Vagina (tissue), 2 donors: ENCODE measurements at regions not wholly inside any gene's neighbourhood (a gene's known extent, or its start where the extent isn't known, plus 50 kb on each side); places are given as distances from the start of the nearest gene placed in this dataset.

Experiments used
- DNase-seq, 2 donors: peaks; one replicate each; pipeline ENCODE4 v3.0.0-alpha.2; 2017; ENCODE audit errors: extremely low spot score in 2 of 2
- H3K27ac ChIP-seq: fragments of 200-600 bp; sonication (generic); one replicate; pipeline ENCODE4 v1.5.1; 2019
- H3K27me3 ChIP-seq: fragments of 200-600 bp; sonication (generic); one replicate; pipeline ENCODE4 v1.5.1; 2019
- H3K36me3 ChIP-seq, 2 donors: fragments of 200-600 bp; sonication (generic); one replicate each; pipeline ENCODE4 v1.5.1; 2017 to 2019
- H3K4me1 ChIP-seq: fragments of 200-600 bp; sonication (generic); one replicate; pipeline ENCODE4 v1.5.1; 2019
- H3K4me3 ChIP-seq, 2 donors: fragments of 200-600 bp; sonication (generic); 1 replicate in 1 of 2; 2 replicates in 1 of 2; pipeline ENCODE4 v1.5.1; 2016 to 2019
- H3K9me3 ChIP-seq: fragments of 200-600 bp; sonication (generic); one replicate; pipeline ENCODE4 v1.5.1; 2019
- POLR2A ChIP-seq, 2 donors: fragments of 450-650 bp; IDR thresholded peaks; one replicate each; pipeline ENCODE4 v1.6.1; 2017; ENCODE audit warnings: antibody characterized with exemption in 2 of 2, mild to moderate bottlenecking in 2 of 2, moderate library complexity in 2 of 2
- POLR2AphosphoS5 ChIP-seq, 2 donors: sonication (generic); formaldehyde crosslinking; IDR thresholded peaks; one replicate each; pipeline ENCODE4 v1.9.0; 2017; ENCODE audit warnings: antibody characterized with exemption in 2 of 2, mild to moderate bottlenecking in 2 of 2, low read depth in 1 of 2; ENCODE audit not compliant: insufficient read depth in 1 of 2
- intact Hi-C: fragments of 100-400 bp; cut with DNase I; formaldehyde crosslinking; loops from one replicate; pipeline ENCODE4 v1.15.1; 2023
- TF ChIP-seq, protein P1 (sequence below), 3 experiments: fragments of 450-650 bp in 2 of 3; fragments of 200-600 bp in 1 of 3; sonication (generic) in 1 of 3; IDR thresholded peaks; one replicate each; pipeline ENCODE4 v1.5.1; 2017 to 2019; ENCODE audit warnings: antibody characterized with exemption in 3 of 3, mild to moderate bottlenecking in 2 of 3, moderate library complexity in 2 of 3

DNA sequence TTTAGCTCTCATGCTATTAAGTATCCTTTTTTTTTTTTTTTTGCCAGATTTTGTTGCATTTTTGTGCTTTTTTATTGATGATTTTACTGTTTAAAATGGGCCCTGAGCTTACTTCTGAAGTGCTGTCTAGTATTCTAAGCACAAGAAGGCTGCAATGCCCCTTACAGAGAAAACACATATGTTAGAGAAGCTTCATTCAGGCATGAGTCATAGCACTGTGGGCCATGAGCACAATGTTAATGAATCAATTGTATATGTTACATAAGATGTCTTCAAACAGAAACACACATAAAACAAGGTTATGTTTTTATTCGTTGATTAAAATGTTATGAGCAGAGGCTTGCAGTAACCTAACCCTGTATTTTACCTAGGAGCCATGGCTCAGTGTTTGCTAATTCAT, 117.8 kb upstream of the C11orf87 start:
- no peak for DNase-seq
- Histone ChIP-seq H3K27ac (no peak overlapping the region), H3K4me1 (no peaks in the 10 kb centered on the region), H3K36me3 (no peaks in the 10 kb centered on the region), H3K27me3 (no peaks in the 10 kb centered on the region), H3K9me3 (no peaks in the 10 kb centered on the region), H3K4me3 (no peak overlapping the region)
- intact Hi-C loops = no loop called here
- no peak for TF ChIP-seq POLR2A (IDR thresholded peaks at IDR 0.05)
- TF ChIP-seq, protein P1, sequence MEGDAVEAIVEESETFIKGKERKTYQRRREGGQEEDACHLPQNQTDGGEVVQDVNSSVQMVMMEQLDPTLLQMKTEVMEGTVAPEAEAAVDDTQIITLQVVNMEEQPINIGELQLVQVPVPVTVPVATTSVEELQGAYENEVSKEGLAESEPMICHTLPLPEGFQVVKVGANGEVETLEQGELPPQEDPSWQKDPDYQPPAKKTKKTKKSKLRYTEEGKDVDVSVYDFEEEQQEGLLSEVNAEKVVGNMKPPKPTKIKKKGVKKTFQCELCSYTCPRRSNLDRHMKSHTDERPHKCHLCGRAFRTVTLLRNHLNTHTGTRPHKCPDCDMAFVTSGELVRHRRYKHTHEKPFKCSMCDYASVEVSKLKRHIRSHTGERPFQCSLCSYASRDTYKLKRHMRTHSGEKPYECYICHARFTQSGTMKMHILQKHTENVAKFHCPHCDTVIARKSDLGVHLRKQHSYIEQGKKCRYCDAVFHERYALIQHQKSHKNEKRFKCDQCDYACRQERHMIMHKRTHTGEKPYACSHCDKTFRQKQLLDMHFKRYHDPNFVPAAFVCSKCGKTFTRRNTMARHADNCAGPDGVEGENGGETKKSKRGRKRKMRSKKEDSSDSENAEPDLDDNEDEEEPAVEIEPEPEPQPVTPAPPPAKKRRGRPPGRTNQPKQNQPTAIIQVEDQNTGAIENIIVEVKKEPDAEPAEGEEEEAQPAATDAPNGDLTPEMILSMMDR (IDR thresholded peaks at IDR 0.05) = no peak
- TF ChIP-seq POLR2AphosphoS5 (IDR thresholded peaks at IDR 0.05; ENCODE audit: insufficient read depth in 1 of 2, low read depth in 1 of 2) = no peak

DNA sequence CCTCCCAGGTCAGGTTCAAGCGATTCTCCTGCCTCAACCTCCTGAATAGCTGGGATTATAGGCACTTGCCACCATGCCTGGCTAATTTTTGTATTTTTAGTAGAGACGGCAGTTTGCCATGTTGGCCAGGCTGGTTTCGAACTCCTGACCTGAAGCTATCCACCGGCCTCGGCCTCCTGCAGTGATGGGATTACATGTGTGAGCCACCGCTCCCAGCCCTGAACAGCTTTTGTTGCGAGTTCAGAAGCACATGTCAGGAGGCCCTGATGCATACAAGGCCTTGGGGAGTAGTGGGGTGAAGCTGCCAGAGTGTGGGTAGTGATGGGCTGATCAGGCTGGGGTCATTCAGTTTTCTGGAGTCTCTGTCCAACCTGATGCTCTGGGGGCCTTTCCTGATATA, 117.0 kb upstream of the C11orf87 start:
- intact Hi-C loops = no loop called here
- no peaks in the 10 kb centered on the region for H3K27me3 ChIP-seq
- no peaks in the 10 kb centered on the region for H3K9me3 ChIP-seq
- DNase-seq = no peak
- no peak overlapping the region for H3K27ac ChIP-seq
- no peaks in the 10 kb centered on the region for H3K4me1 ChIP-seq
- no peak overlapping the region for H3K4me3 ChIP-seq
- no peak for TF ChIP-seq POLR2AphosphoS5 (IDR thresholded peaks at IDR 0.05; ENCODE audit: insufficient read depth in 1 of 2, low read depth in 1 of 2)
- no peak for TF ChIP-seq POLR2A (IDR thresholded peaks at IDR 0.05)
- TF ChIP-seq, protein P1 (IDR thresholded peaks at IDR 0.05) = no peak
- H3K36me3 ChIP-seq = no peaks in the 10 kb centered on the region

DNA sequence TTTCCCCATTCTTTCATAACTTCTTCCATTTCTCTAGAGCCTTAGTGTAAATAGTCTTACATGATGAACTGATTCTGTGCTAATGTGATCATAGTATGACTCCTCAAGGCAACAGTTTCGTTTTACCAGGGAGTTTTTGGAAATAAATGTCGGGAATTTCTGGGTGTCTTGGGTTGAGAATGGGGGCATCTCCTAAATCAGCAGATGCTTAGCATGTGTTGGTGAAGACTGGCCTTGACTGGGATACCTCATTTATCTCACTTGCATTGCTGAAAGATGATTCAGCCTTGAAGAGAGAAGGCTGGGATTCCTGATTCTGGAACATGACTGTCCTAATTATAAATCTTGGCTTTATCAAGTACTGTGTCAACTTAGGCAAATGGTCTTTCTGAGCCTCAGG, 115.7 kb upstream of the C11orf87 start:
- intact Hi-C loops = no loop called here
- H3K27ac ChIP-seq = no peak overlapping the region
- TF ChIP-seq, protein P1 (IDR thresholded peaks at IDR 0.05) = no peak
- no peak for TF ChIP-seq POLR2AphosphoS5 (IDR thresholded peaks at IDR 0.05; ENCODE audit: insufficient read depth in 1 of 2, low read depth in 1 of 2)
- no peak for TF ChIP-seq POLR2A (IDR thresholded peaks at IDR 0.05)
- H3K36me3 ChIP-seq = no peaks in the 10 kb centered on the region
- no peaks in the 10 kb centered on the region for H3K4me1 ChIP-seq
- no peak overlapping the region for H3K4me3 ChIP-seq
- no peak for DNase-seq
- no peaks in the 10 kb centered on the region for H3K9me3 ChIP-seq
- H3K27me3 ChIP-seq = no peaks in the 10 kb centered on the region

DNA sequence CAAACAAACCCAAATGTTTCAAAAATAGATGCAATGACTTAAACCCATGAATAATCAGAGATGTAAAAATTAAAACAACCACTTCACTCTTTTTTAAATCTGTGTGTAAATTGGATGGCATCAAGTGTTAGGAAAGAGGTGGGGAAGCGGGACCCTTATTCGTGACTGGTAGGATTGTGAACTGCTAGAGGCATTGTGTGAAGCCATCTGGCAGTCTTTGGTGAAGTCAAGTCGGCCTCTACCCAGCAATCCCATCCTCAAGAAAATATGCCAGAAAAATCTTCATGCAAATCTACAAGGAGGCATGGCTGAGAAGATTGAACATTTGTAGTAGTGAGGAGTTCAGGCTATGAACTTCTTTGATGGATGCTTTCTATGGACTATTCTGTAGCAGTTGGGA, 114.6 kb upstream of the C11orf87 start:
- no peak overlapping the region for H3K27ac ChIP-seq
- no peak overlapping the region for H3K4me3 ChIP-seq
- intact Hi-C loops = no loop called here
- no peak for DNase-seq
- no peaks in the 10 kb centered on the region for H3K9me3 ChIP-seq
- H3K4me1 ChIP-seq = no peaks in the 10 kb centered on the region
- no peaks in the 10 kb centered on the region for H3K27me3 ChIP-seq
- no peaks in the 10 kb centered on the region for H3K36me3 ChIP-seq
- no peak for TF ChIP-seq POLR2A (IDR thresholded peaks at IDR 0.05)
- TF ChIP-seq POLR2AphosphoS5 (IDR thresholded peaks at IDR 0.05; ENCODE audit: insufficient read depth in 1 of 2, low read depth in 1 of 2) = no peak
- TF ChIP-seq, protein P1 (IDR thresholded peaks at IDR 0.05) = no peak

DNA sequence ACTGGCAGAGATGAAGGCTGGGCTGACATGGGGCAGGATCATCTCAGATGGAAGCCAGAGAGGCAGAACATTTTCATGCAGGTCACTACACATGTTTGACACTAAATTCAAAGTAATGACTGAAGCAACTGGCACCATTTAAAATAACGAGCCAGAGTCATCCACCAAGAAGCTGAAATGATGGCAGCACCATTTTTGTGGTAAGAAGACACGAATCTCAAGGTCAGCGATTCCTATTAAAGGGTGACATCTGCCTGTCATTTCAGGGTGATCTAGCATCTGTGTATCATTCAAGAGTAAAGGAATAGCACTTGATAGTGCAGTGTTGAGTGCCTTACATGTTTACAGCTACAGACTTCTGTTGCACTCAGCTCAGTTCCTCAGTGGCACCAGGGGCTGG, 113.4 kb upstream of the C11orf87 start:
- Histone ChIP-seq H3K27ac (no peak overlapping the region), H3K4me1 (no peaks in the 10 kb centered on the region), H3K9me3 (no peaks in the 10 kb centered on the region), H3K36me3 (no peaks in the 10 kb centered on the region), H3K4me3 (no peak overlapping the region), H3K27me3 (no peaks in the 10 kb centered on the region)
- intact Hi-C loops = no loop called here
- no peak for DNase-seq
- TF ChIP-seq, protein P1 (IDR thresholded peaks at IDR 0.05) = no peak
- no peak for TF ChIP-seq POLR2AphosphoS5 (IDR thresholded peaks at IDR 0.05; ENCODE audit: insufficient read depth in 1 of 2, low read depth in 1 of 2)
- TF ChIP-seq POLR2A (IDR thresholded peaks at IDR 0.05) = no peak
